Muscle layer of colon (tissue), 2 donors: ENCODE measurements at regions not wholly inside any gene's neighbourhood (a gene's known extent, or its start where the extent isn't known, plus 50 kb on each side); places are given as distances from the start of the nearest gene placed in this dataset.
"Not testable (repeated sequence)": the region's sequence is repeated elsewhere in the genome, so short reads cannot be mapped to it uniquely, and the experiment has no call there.

ENCODE experiments used
- H3K27ac ChIP-seq: one replicate; pipeline ENCODE4 v1.7.0; 2013; ENCODE audit warnings: low read depth, mild to moderate bottlenecking, low read length, moderate library complexity
- H3K27me3 ChIP-seq, 2 donors: one replicate each; pipeline ENCODE4 v1.7.0; 2013; ENCODE audit warnings: low read length in 2 of 2, mild to moderate bottlenecking in 2 of 2; ENCODE audit not compliant: insufficient read depth in 2 of 2, control insufficient read depth in 1 of 2
- H3K36me3 ChIP-seq: one replicate; pipeline ENCODE4 v1.7.0; 2013; ENCODE audit warnings: mild to moderate bottlenecking, low read length; ENCODE audit not compliant: insufficient read depth
- H3K4me1 ChIP-seq: one replicate; pipeline ENCODE4 v1.7.0; 2013; ENCODE audit warnings: mild to moderate bottlenecking, low read length; ENCODE audit not compliant: insufficient read depth
- H3K4me3 ChIP-seq, 2 donors: one replicate each; pipeline ENCODE4 v1.7.0; 2013; ENCODE audit warnings: low read length in 2 of 2, low read depth in 1 of 2, mild to moderate bottlenecking in 1 of 2, moderate library complexity in 1 of 2
- H3K9ac ChIP-seq: one replicate; pipeline ENCODE4 v1.7.0; 2013; ENCODE audit warnings: low read length
- H3K9me3 ChIP-seq: one replicate; pipeline ENCODE4 v1.7.0; 2013; ENCODE audit warnings: mild to moderate bottlenecking, low read length
- donor health status: abdominal sarcoma.
- donor health status: Adenocarcinoma of cecum.

GRCh38 chr4:127496875-127497274 lies 135.9 kb upstream of the INTU start:
- not testable (repeated sequence) for H3K27ac ChIP-seq, H3K4me3 ChIP-seq, H3K36me3 ChIP-seq, H3K9ac ChIP-seq, H3K27me3 ChIP-seq, H3K4me1 ChIP-seq, H3K9me3 ChIP-seq

- no peaks in the 10 kb centered on the region for H3K4me1 ChIP-seq
- H3K36me3 ChIP-seq: no peaks in the 10 kb centered on the region
- no peak overlapping the region for H3K27ac ChIP-seq
- H3K9me3 ChIP-seq: no peaks in the 10 kb centered on the region
- no peak overlapping the region for H3K9ac ChIP-seq
- no peaks in the 10 kb centered on the region for H3K27me3 ChIP-seq
- H3K4me3 ChIP-seq: no peak overlapping the region
Observed at GRCh38 chr4:127498366-127498765, 134.4 kb upstream of the INTU start.

GRCh38 chr4:127500242-127500641 lies 132.5 kb upstream of the INTU start:
- no peak overlapping the region for H3K9ac ChIP-seq
- H3K4me3 ChIP-seq: no peak overlapping the region
- H3K9me3 ChIP-seq: no peaks in the 10 kb centered on the region
- no peak overlapping the region for H3K27ac ChIP-seq
- no peaks in the 10 kb centered on the region for H3K27me3 ChIP-seq
- no peaks in the 10 kb centered on the region for H3K36me3 ChIP-seq
- H3K4me1 ChIP-seq: no peaks in the 10 kb centered on the region

GRCh38 chr4:127501103-127501502 lies 131.7 kb upstream of the INTU start:
- Histone ChIP-seq H3K27ac (no peak overlapping the region), H3K36me3 (no peaks in the 10 kb centered on the region), H3K27me3 (no peaks in the 10 kb centered on the region), H3K4me1 (no peaks in the 10 kb centered on the region), H3K9me3 (no peaks in the 10 kb centered on the region), H3K4me3 (no peak overlapping the region), H3K9ac (no peak overlapping the region)

- Histone ChIP-seq H3K9me3 (no peaks in the 10 kb centered on the region), H3K27me3 (no peaks in the 10 kb centered on the region), H3K4me1 (no peaks in the 10 kb centered on the region), H3K4me3 (no peak overlapping the region), H3K27ac (no peak overlapping the region), H3K9ac (no peak overlapping the region), H3K36me3 (no peaks in the 10 kb centered on the region)
Observed at GRCh38 chr4:127503111-127503510, 129.6 kb upstream of the INTU start.

- H3K4me3 ChIP-seq: no peak overlapping the region
- H3K4me1 ChIP-seq: no peaks in the 10 kb centered on the region
- H3K36me3 ChIP-seq: no peaks in the 10 kb centered on the region
- H3K27me3 ChIP-seq: no peaks in the 10 kb centered on the region
- no peaks in the 10 kb centered on the region for H3K9me3 ChIP-seq
- H3K27ac ChIP-seq: no peak overlapping the region
- no peak overlapping the region for H3K9ac ChIP-seq
Observed at GRCh38 chr4:127505203-127505602, 127.6 kb upstream of the INTU start.

- Histone ChIP-seq H3K36me3 (no peaks in the 10 kb centered on the region), H3K4me3 (no peak overlapping the region), H3K9me3 (no peaks in the 10 kb centered on the region), H3K9ac (no peak overlapping the region), H3K27me3 (no peaks in the 10 kb centered on the region), H3K4me1 (no peaks in the 10 kb centered on the region), H3K27ac (no peak overlapping the region)
Observed at GRCh38 chr4:127506283-127506682, 126.5 kb upstream of the INTU start.

GRCh38 chr4:127509155-127509554 lies 123.6 kb upstream of the INTU start:
- Histone ChIP-seq H3K27ac (no peak overlapping the region), H3K36me3 (no peaks in the 10 kb centered on the region), H3K4me1 (no peaks in the 10 kb centered on the region), H3K27me3 (no peaks in the 10 kb centered on the region), H3K4me3 (no peak overlapping the region), H3K9me3 (no peaks in the 10 kb centered on the region), H3K9ac (no peak overlapping the region)

- not testable (repeated sequence) for H3K9me3 ChIP-seq, H3K27me3 ChIP-seq, H3K4me1 ChIP-seq, H3K36me3 ChIP-seq, H3K27ac ChIP-seq, H3K9ac ChIP-seq, H3K4me3 ChIP-seq
Observed at GRCh38 chr4:127512672-127513071, 120.1 kb upstream of the INTU start.

- H3K4me1 ChIP-seq, H3K9ac ChIP-seq: not testable (repeated sequence)
Observed at GRCh38 chr4:127515259-127515658, 117.5 kb upstream of the INTU start.

GRCh38 chr4:127518046-127518445 lies 114.7 kb upstream of the INTU start:
- Histone ChIP-seq H3K9me3 (no peaks in the 10 kb centered on the region), H3K9ac (no peak overlapping the region), H3K27ac (no peak overlapping the region), H3K4me1 (peaks cover 3% of the 10 kb centered on the region), H3K4me3 (no peak overlapping the region), H3K27me3 (no peaks in the 10 kb centered on the region), H3K36me3 (no peaks in the 10 kb centered on the region)

More at GRCh38 chr4:127515259-127515658, 117.5 kb upstream of the INTU start:
- not testable (repeated sequence) for H3K9me3 ChIP-seq, H3K4me3 ChIP-seq, H3K27ac ChIP-seq, H3K27me3 ChIP-seq, H3K36me3 ChIP-seq

- Histone ChIP-seq H3K27me3 (no peaks in the 10 kb centered on the region), H3K36me3 (no peaks in the 10 kb centered on the region), H3K4me3 (no peak overlapping the region), H3K27ac (no peak overlapping the region), H3K4me1 (peaks cover 3% of the 10 kb centered on the region), H3K9me3 (no peaks in the 10 kb centered on the region), H3K9ac (no peak overlapping the region)
Observed at GRCh38 chr4:127521463-127521862, 111.3 kb upstream of the INTU start.
